GM12891 (cell line): ENCODE measurements at regions not wholly inside any gene's neighbourhood (a gene's known extent, or its start where the extent isn't known, plus 50 kb on each side); places are given as distances from the start of the nearest gene placed in this dataset.
"Not testable (repeated sequence)": the region's sequence is repeated elsewhere in the genome, so short reads cannot be mapped to it uniquely, and the experiment has no call there.

Experiments
- DNase-seq: peaks from one replicate; pipeline ENCODE4 v3.0.0; 2011; ENCODE audit warnings: low spot score; ENCODE audit not compliant: insufficient read length
- FAIRE-seq: peaks from 2 replicates; lab custom pipeline; 2011; peaks lifted over from hg19 to GRCh38; lab: Jason Lieb, UNC
- PAX5 ChIP-seq: IDR thresholded peaks from 2 replicates; pipeline ENCODE4 v1.6.1; 2011; ENCODE audit warnings: low read length, moderate library complexity, mild to moderate bottlenecking; ENCODE audit not compliant: insufficient read depth, severe bottlenecking
- POLR2A ChIP-seq: IDR thresholded peaks from 2 replicates; pipeline ENCODE4 v1.6.1; 2011; ENCODE audit warnings: low read depth, low read length, control low read depth
- POLR2AphosphoS5 ChIP-seq: IDR thresholded peaks from 2 replicates; pipeline ENCODE4 v1.6.1; 2011; ENCODE audit warnings: low read depth, low read length, control low read depth
- POU2F2 ChIP-seq: IDR thresholded peaks from 2 replicates; pipeline ENCODE4 v1.6.1; 2011; ENCODE audit warnings: low read depth, mild to moderate bottlenecking, control low read depth, low read length, moderate library complexity
- SPI1 ChIP-seq: IDR thresholded peaks from 2 replicates; pipeline ENCODE4 v1.6.1; 2011; ENCODE audit warnings: low read depth, low read length, control low read depth
- TAF1 ChIP-seq: IDR thresholded peaks from 2 replicates; pipeline ENCODE4 v1.6.1; 2011; ENCODE audit warnings: low read depth, low read length, control low read depth

GRCh38 chr16:52742608-52743170, 195.7 kb upstream of the TOX3 start:
- no peak for FAIRE-seq
- no peak for TF ChIP-seq POLR2A
- no peak for TF ChIP-seq PAX5
- TF ChIP-seq POLR2AphosphoS5, result no peak
- TF ChIP-seq SPI1, result no peak
- TF ChIP-seq POU2F2, result no peak
- TF ChIP-seq TAF1, result no peak
- DNase-seq, result no peak

- FAIRE-seq (no peak), DNase-seq (no peak)
- TF ChIP-seq POLR2A (no peak), POU2F2 (no peak), TAF1 (no peak), PAX5 (no peak), SPI1 (no peak), POLR2AphosphoS5 (no peak)
Observed at GRCh38 chr16:52742052-52742451, 195.1 kb upstream of the TOX3 start.

DNA sequence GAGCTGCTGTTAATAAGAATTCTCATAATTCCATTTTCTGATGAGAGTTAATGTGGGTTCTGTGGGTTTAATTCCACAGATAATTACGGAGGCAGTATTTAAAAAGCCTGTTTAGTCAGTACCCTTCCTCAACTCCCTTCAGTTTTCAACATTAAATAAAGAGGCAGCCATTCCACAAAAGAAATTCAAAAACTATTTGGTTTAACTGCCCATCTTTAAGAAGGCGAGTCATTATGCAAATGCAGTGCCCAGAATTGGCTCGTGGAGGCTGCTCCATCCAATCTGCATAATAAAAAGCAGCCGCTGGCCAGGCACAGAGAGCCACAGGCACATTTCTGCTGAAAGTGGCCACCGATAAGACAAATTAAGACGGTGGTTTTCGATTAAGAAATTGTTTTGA, 194.4 kb upstream of the TOX3 start:
- TF ChIP-seq POLR2A (no peak), POU2F2 (no peak)
- DNase-seq, result no peak
- FAIRE-seq, result no peak

DNA sequence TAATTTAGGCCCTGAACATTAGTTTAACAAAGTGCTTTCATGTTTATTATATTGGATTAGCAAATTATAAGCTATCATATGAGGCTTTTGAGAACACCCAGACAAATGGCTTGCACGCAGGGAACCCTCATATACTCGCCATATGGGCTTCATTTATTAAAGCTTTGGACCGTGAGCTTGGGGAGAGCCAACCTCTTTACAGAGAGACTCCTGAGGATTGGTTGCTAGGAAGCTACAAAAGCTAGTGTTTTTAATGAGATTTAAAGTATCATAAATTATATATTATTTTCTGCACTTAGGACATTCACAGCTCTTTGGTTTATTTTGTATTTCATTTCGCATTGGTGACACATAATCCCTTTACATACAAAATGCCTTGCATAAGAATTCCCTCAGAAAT, 193.8 kb upstream of the TOX3 start:
- FAIRE-seq (no peak), DNase-seq (no peak)
- TF ChIP-seq PAX5 (no peak), POU2F2 (no peak), SPI1 (no peak), POLR2A (no peak), TAF1 (no peak), POLR2AphosphoS5 (no peak)

GRCh38 chr16:52740333-52740732, 193.4 kb upstream of the TOX3 start:
- FAIRE-seq (no peak), DNase-seq (no peak)
- TF ChIP-seq POU2F2, result no peak
- no peak for TF ChIP-seq SPI1
- TF ChIP-seq PAX5, result no peak
- no peak for TF ChIP-seq TAF1
- no peak for TF ChIP-seq POLR2A
- TF ChIP-seq POLR2AphosphoS5, result no peak

DNA sequence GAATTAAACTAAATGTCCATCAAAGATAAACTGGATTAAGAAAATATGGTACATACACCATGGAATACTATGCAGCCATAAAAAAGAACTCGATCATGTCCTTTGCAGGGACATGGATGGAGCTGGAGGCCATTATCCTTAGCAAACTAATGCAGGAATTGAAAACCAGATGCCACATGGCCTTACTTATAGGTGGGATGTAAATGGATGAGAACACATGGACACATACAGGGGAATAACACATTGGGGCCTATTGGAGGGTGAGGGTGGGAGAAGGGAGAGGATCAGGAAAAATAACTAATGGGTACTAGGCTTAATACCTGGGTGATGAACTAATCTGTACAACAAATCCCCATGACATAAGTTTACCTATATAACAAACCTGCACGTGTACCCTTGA, 192.0 kb upstream of the TOX3 start:
- not testable (repeated sequence) for DNase-seq, FAIRE-seq

GRCh38 chr16:52731219-52731875, 184.4 kb upstream of the TOX3 start:
- FAIRE-seq (no peak), DNase-seq (no peak)
- no peak for TF ChIP-seq SPI1
- no peak for TF ChIP-seq POLR2A
- TF ChIP-seq POLR2AphosphoS5, result no peak
- no peak for TF ChIP-seq PAX5
- TF ChIP-seq TAF1, result no peak
- no peak for TF ChIP-seq POU2F2

DNA sequence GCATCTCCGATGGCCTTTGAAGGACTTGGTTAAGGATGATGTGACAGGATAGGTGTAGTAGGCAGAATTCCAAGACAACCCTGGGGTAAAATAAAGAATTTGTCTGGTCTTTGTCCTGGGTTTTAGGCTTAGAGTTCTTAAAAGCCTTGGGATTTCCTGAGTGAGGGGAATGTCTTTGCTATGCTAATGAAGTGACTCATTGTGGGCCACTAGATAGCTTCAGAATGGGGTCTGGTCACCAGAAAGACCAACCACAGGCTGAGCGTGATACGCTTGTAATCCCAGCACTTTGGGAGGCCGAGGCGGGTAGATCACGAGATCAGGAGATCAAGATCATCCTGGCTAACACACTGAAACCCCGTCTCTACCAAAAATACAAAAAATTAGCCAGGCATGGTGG, 182.8 kb upstream of the TOX3 start:
- FAIRE-seq (no peak), DNase-seq (no peak)
- TF ChIP-seq SPI1, result no peak
- TF ChIP-seq POU2F2, result no peak
- no peak for TF ChIP-seq POLR2AphosphoS5
- TF ChIP-seq PAX5, result no peak
- TF ChIP-seq POLR2A, result no peak
- TF ChIP-seq TAF1, result no peak

DNA sequence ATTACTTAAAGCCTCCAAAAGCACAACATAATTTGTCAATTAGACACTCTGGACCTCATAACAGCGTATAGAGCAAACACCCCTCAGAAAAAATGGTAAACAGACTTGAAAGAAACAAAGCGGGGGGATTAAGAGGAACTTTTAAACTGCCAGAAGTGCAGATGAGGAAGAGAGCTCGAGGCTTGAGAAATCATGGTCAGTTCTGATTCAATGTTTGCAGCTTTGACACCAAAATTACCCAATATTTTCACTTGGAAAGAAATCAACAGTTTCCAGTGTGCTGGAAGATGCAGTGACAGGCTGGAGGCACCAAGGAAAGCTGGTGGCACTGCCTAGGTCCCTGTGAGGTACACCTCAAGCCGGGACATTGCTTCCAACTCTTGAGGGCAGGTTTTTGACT, 180.9 kb upstream of the TOX3 start:
- FAIRE-seq, result no peak
- no peak for DNase-seq
- no peak for TF ChIP-seq POLR2A
- TF ChIP-seq SPI1, result no peak
- no peak for TF ChIP-seq POLR2AphosphoS5
- no peak for TF ChIP-seq PAX5
- TF ChIP-seq POU2F2, result no peak
- no peak for TF ChIP-seq TAF1

- DNase-seq, result no peak
- no peak for FAIRE-seq
Observed at GRCh38 chr16:52727441-52727840, 180.5 kb upstream of the TOX3 start.

More at GRCh38 chr16:52727441-52727840, 180.5 kb upstream of the TOX3 start:
- TF ChIP-seq POLR2AphosphoS5 (no peak), PAX5 (no peak), POLR2A (no peak), SPI1 (no peak)
